Mucosa of rectum (tissue), 2 donors: ENCODE measurements at regions not wholly inside any gene's neighbourhood (a gene's known extent, or its start where the extent isn't known, plus 50 kb on each side); places are given as distances from the start of the nearest gene placed in this dataset.

ENCODE experiments used
- H3K27ac ChIP-seq, 2 donors: one replicate each; pipeline ENCODE4 v1.7.0; 2013; ENCODE audit warnings: inconsistent platforms in 2 of 2, low read depth in 2 of 2, low read length in 2 of 2
- H3K27me3 ChIP-seq, 2 donors: one replicate each; pipeline ENCODE4 v1.7.0; 2013; ENCODE audit warnings: low read length in 2 of 2; ENCODE audit not compliant: control insufficient read depth in 2 of 2, insufficient read depth in 2 of 2
- H3K36me3 ChIP-seq, 2 donors: one replicate each; pipeline ENCODE4 v1.7.0; 2013; ENCODE audit warnings: low read length in 2 of 2; ENCODE audit not compliant: control insufficient read depth in 2 of 2, insufficient read depth in 2 of 2
- H3K4me1 ChIP-seq, 2 donors: one replicate each; pipeline ENCODE4 v1.7.0; 2013; ENCODE audit warnings: low read length in 2 of 2, mild to moderate bottlenecking in 1 of 2; ENCODE audit not compliant: control insufficient read depth in 2 of 2, insufficient read depth in 2 of 2
- H3K4me3 ChIP-seq, 2 donors: one replicate each; pipeline ENCODE4 v1.7.0; 2013; ENCODE audit warnings: low read length in 2 of 2
- H3K9ac ChIP-seq, 2 donors: one replicate each; pipeline ENCODE4 v1.7.0; 2013; ENCODE audit warnings: low read length in 2 of 2, low read depth in 1 of 2, mild to moderate bottlenecking in 1 of 2
- H3K9me3 ChIP-seq, 2 donors: one replicate each; pipeline ENCODE4 v1.7.0; 2013; ENCODE audit warnings: low read length in 2 of 2; ENCODE audit not compliant: control insufficient read depth in 2 of 2
- donor health status: healthy.
- donor health status: Normal muscosa, but diverticular disease.

GRCh38 chr3:56889131-56889530 is 87.4 kb upstream of the ARHGEF3 start:
- Histone ChIP-seq H3K4me3 (no peak overlapping the region), H3K27me3 (no peaks in the 10 kb centered on the region), H3K9me3 (no peaks in the 10 kb centered on the region), H3K9ac (no peak overlapping the region), H3K4me1 (peaks cover 0 to 7% of the 10 kb centered on the region in 2 donors), H3K27ac (no peak overlapping the region), H3K36me3 (no peaks in the 10 kb centered on the region)

GRCh38 chr3:56887402-56888025 is 85.8 kb upstream of the ARHGEF3 start:
- Histone ChIP-seq H3K27me3 (no peaks in the 10 kb centered on the region), H3K36me3 (no peaks in the 10 kb centered on the region), H3K27ac (no peak overlapping the region), H3K9ac (no peak overlapping the region), H3K4me3 (peak overlapping the region in 1 of 2 donors; percentile 16), H3K9me3 (no peaks in the 10 kb centered on the region), H3K4me1 (peaks cover 0 to 7% of the 10 kb centered on the region in 2 donors)

GRCh38 chr3:56886314-56886713 is 84.6 kb upstream of the ARHGEF3 start:
- Histone ChIP-seq H3K9me3 (no peaks in the 10 kb centered on the region), H3K9ac (no peak overlapping the region), H3K4me3 (no peak overlapping the region), H3K36me3 (no peaks in the 10 kb centered on the region), H3K4me1 (peaks cover 0 to 7% of the 10 kb centered on the region in 2 donors), H3K27me3 (no peaks in the 10 kb centered on the region), H3K27ac (no peak overlapping the region)

- Histone ChIP-seq H3K9ac (no peak overlapping the region), H3K4me3 (no peak overlapping the region), H3K36me3 (no peaks in the 10 kb centered on the region), H3K4me1 (peaks cover 0 to 7% of the 10 kb centered on the region in 2 donors), H3K9me3 (no peaks in the 10 kb centered on the region), H3K27me3 (no peaks in the 10 kb centered on the region), H3K27ac (no peak overlapping the region)
Observed at GRCh38 chr3:56885879-56886278, 84.1 kb upstream of the ARHGEF3 start.

GRCh38 chr3:56885453-56885852 is 83.7 kb upstream of the ARHGEF3 start:
- H3K27me3 ChIP-seq = no peaks in the 10 kb centered on the region
- H3K27ac ChIP-seq = no peak overlapping the region
- H3K9ac ChIP-seq = no peak overlapping the region
- H3K4me3 ChIP-seq = no peak overlapping the region
- no peaks in the 10 kb centered on the region for H3K9me3 ChIP-seq
- peaks cover 0 to 7% of the 10 kb centered on the region in 2 donors for H3K4me1 ChIP-seq
- H3K36me3 ChIP-seq = no peaks in the 10 kb centered on the region

GRCh38 chr3:56884387-56884786 is 82.6 kb upstream of the ARHGEF3 start:
- Histone ChIP-seq H3K9me3 (no peaks in the 10 kb centered on the region), H3K27me3 (no peaks in the 10 kb centered on the region), H3K9ac (no peak overlapping the region), H3K4me1 (peaks cover 0 to 7% of the 10 kb centered on the region in 2 donors), H3K36me3 (no peaks in the 10 kb centered on the region), H3K27ac (no peak overlapping the region), H3K4me3 (no peak overlapping the region)

GRCh38 chr3:56883828-56884227 is 82.1 kb upstream of the ARHGEF3 start:
- H3K36me3 ChIP-seq = no peaks in the 10 kb centered on the region
- H3K4me3 ChIP-seq = no peak overlapping the region
- H3K9ac ChIP-seq = no peak overlapping the region
- H3K27ac ChIP-seq = no peak overlapping the region
- no peaks in the 10 kb centered on the region for H3K9me3 ChIP-seq
- peaks cover 0 to 7% of the 10 kb centered on the region in 2 donors for H3K4me1 ChIP-seq
- H3K27me3 ChIP-seq = no peaks in the 10 kb centered on the region

- H3K27ac ChIP-seq = no peak overlapping the region
- no peaks in the 10 kb centered on the region for H3K36me3 ChIP-seq
- no peak overlapping the region for H3K9ac ChIP-seq
- H3K4me3 ChIP-seq = no peak overlapping the region
- H3K4me1 ChIP-seq = peaks cover 0 to 7% of the 10 kb centered on the region in 2 donors
- H3K27me3 ChIP-seq = no peaks in the 10 kb centered on the region
- no peaks in the 10 kb centered on the region for H3K9me3 ChIP-seq
Observed at GRCh38 chr3:56882896-56883295, 81.1 kb upstream of the ARHGEF3 start.

- H3K9me3 ChIP-seq = no peaks in the 10 kb centered on the region
- no peak overlapping the region for H3K27ac ChIP-seq
Observed at GRCh38 chr3:56881841-56882240, 80.1 kb upstream of the ARHGEF3 start.

GRCh38 chr3:56880720-56881575 is 79.2 kb upstream of the ARHGEF3 start:
- no peak overlapping the region for H3K4me3 ChIP-seq
- no peak overlapping the region for H3K9ac ChIP-seq
- H3K27me3 ChIP-seq = no peaks in the 10 kb centered on the region
- H3K27ac ChIP-seq = no peak overlapping the region
- peaks cover 0 to 2% of the 10 kb centered on the region in 2 donors for H3K4me1 ChIP-seq
- no peaks in the 10 kb centered on the region for H3K36me3 ChIP-seq
- H3K9me3 ChIP-seq = no peaks in the 10 kb centered on the region

More at GRCh38 chr3:56881841-56882240, 80.1 kb upstream of the ARHGEF3 start:
- Histone ChIP-seq H3K4me3 (no peak overlapping the region), H3K9ac (no peak overlapping the region), H3K27me3 (no peaks in the 10 kb centered on the region), H3K36me3 (no peaks in the 10 kb centered on the region), H3K4me1 (peaks cover 0 to 3% of the 10 kb centered on the region in 2 donors)
